Mesendoderm (in vitro differentiated cells): ENCODE measurements at regions not wholly inside any gene's neighbourhood (a gene's known extent, or its start where the extent isn't known, plus 50 kb on each side); places are given as distances from the start of the nearest gene placed in this dataset.
A peak's percentile ranks its signal among the peaks of the same experiment; 100 is the strongest.

Experiments
- DNase-seq: peaks from one replicate; pipeline ENCODE4 v3.0.0; 2013
- H2AK5ac ChIP-seq: 2 replicates; pipeline ENCODE4 v1.6.1; 2013; ENCODE audit warnings: low read length, inconsistent platforms
- H2BK120ac ChIP-seq: 2 replicates; pipeline ENCODE4 v1.6.1; 2013; ENCODE audit warnings: low read depth, mild to moderate bottlenecking, low read length, moderate library complexity, mixed read lengths
- H2BK15ac ChIP-seq: replicated peaks from 2 replicates; pipeline ENCODE4 v1.6.1; 2013; ENCODE audit warnings: low read depth, mild to moderate bottlenecking, moderate library complexity
- H2BK5ac ChIP-seq: 2 replicates; pipeline ENCODE4 v1.6.1; 2013; ENCODE audit warnings: low read length, inconsistent platforms
- H3K18ac ChIP-seq: 2 replicates; pipeline ENCODE4 v1.6.1; 2013; ENCODE audit warnings: mild to moderate bottlenecking, low read length, mixed read lengths
- H3K23ac ChIP-seq: one replicate; pipeline ENCODE4 v1.6.1; 2013; ENCODE audit warnings: low read length
- H3K27ac ChIP-seq: 2 replicates; pipeline ENCODE4 v1.5.1; 2013; ENCODE audit warnings: low read depth, mild to moderate bottlenecking, inconsistent platforms, low read length, moderate library complexity
- H3K27me3 ChIP-seq: 2 replicates; pipeline ENCODE4 v1.6.1; 2013; ENCODE audit warnings: low read length, control low read depth, mild to moderate bottlenecking, inconsistent platforms; ENCODE audit not compliant: insufficient read depth, poor library complexity
- H3K36me3 ChIP-seq: 2 replicates; pipeline ENCODE4 v1.6.1; 2013; ENCODE audit warnings: low read length, inconsistent platforms; ENCODE audit not compliant: control insufficient read depth, insufficient read depth
- H3K4ac ChIP-seq: one replicate; pipeline ENCODE4 v1.6.1; 2013; ENCODE audit warnings: low read depth, mild to moderate bottlenecking, low read length, moderate library complexity
- H3K4me1 ChIP-seq: 2 replicates; pipeline ENCODE4 v1.6.1; 2013; ENCODE audit warnings: low read depth, low read length, inconsistent platforms; ENCODE audit not compliant: control insufficient read depth
- H3K4me2 ChIP-seq: 2 replicates; pipeline ENCODE4 v1.6.1; 2013; ENCODE audit warnings: low read length
- H3K4me3 ChIP-seq: 2 replicates; pipeline ENCODE4 v1.5.1; 2013; ENCODE audit warnings: mild to moderate bottlenecking, low read length
- H3K56ac ChIP-seq: one replicate; pipeline ENCODE4 v1.6.1; 2013; ENCODE audit warnings: low read length
- H3K79me1 ChIP-seq: 2 replicates; pipeline ENCODE4 v1.6.1; 2013; ENCODE audit warnings: low read length, inconsistent platforms
- H3K79me2 ChIP-seq: 2 replicates; pipeline ENCODE4 v1.6.1; 2013; ENCODE audit warnings: mild to moderate bottlenecking, low read length; ENCODE audit not compliant: control insufficient read depth, insufficient read depth
- H3K9ac ChIP-seq: 2 replicates; pipeline ENCODE4 v1.6.1; 2013; ENCODE audit warnings: low read length, inconsistent platforms
- H4K5ac ChIP-seq: one replicate; pipeline ENCODE4 v1.6.1; 2013; ENCODE audit warnings: low read length
- H4K8ac ChIP-seq: one replicate; pipeline ENCODE4 v1.6.1; 2013; ENCODE audit warnings: low read depth, mild to moderate bottlenecking, control low read depth, low read length, moderate library complexity
- WGBS: extraction: QIAGEN DNeasy Blood & Tissue Kit; methylation state at CpG from one replicate; pipeline ENCODE4 v1.1.7; 2013; ENCODE audit warnings: low lambda C conversion rate, missing lambda C conversion rate; ENCODE audit not compliant: insufficient coverage; ENCODE audit errors: extremely low coverage; 5-methylcytosine and 5-hydroxymethylcytosine counted together

GRCh38 chr11:32188785-32189184, 97.9 kb downstream of the RCN1 start:
- no peak overlapping the region for H3K18ac ChIP-seq
- H4K8ac ChIP-seq, result no peak overlapping the region
- no peak for DNase-seq
- H3K23ac ChIP-seq, result no peak overlapping the region
- no peak overlapping the region for H3K27ac ChIP-seq
- H3K4me3 ChIP-seq, result no peak overlapping the region
- H3K4me2 ChIP-seq, result no peak overlapping the region
- H3K27me3 ChIP-seq, result no peaks in the 10 kb centered on the region
- H2BK15ac ChIP-seq, result no peak overlapping the region
- H3K79me1 ChIP-seq, result no peaks in the 10 kb centered on the region
- no peak overlapping the region for H2BK5ac ChIP-seq
- H3K56ac ChIP-seq, result no peak overlapping the region
- WGBS, result no CpG with 5 or more reads among the region's 4 CpGs
- no peaks in the 10 kb centered on the region for H3K79me2 ChIP-seq
- no peaks in the 10 kb centered on the region for H3K4me1 ChIP-seq
- no peak overlapping the region for H2BK120ac ChIP-seq
- no peak overlapping the region for H3K9ac ChIP-seq
- H2AK5ac ChIP-seq, result no peak overlapping the region
- H3K36me3 ChIP-seq, result no peaks in the 10 kb centered on the region
- no peak overlapping the region for H3K4ac ChIP-seq
- H4K5ac ChIP-seq, result no peak overlapping the region

- no CpG with 5 or more reads among the region's 1 CpG for WGBS
- Histone ChIP-seq H3K79me1 (no peaks in the 10 kb centered on the region), H3K4me2 (no peak overlapping the region), H3K36me3 (no peaks in the 10 kb centered on the region), H2AK5ac (no peak overlapping the region), H3K27me3 (no peaks in the 10 kb centered on the region), H2BK120ac (no peak overlapping the region), H3K56ac (no peak overlapping the region), H3K9ac (no peak overlapping the region), H2BK5ac (no peak overlapping the region), H3K4ac (no peak overlapping the region), H3K79me2 (no peaks in the 10 kb centered on the region), H3K27ac (no peak overlapping the region), H3K4me1 (no peaks in the 10 kb centered on the region), H4K5ac (no peak overlapping the region), H4K8ac (no peak overlapping the region), H3K4me3 (no peak overlapping the region), H2BK15ac (no peak overlapping the region), H3K18ac (no peak overlapping the region), H3K23ac (no peak overlapping the region)
- DNase-seq, result no peak
Observed at GRCh38 chr11:32196137-32196536, 105.3 kb downstream of the RCN1 start.

- no peak overlapping the region for H3K56ac ChIP-seq
- H2BK15ac ChIP-seq, result no peak overlapping the region
- no peak overlapping the region for H4K8ac ChIP-seq
- no peak overlapping the region for H2BK120ac ChIP-seq
- H3K79me2 ChIP-seq, result no peaks in the 10 kb centered on the region
- H3K4ac ChIP-seq, result no peak overlapping the region
- H4K5ac ChIP-seq, result no peak overlapping the region
- no peak overlapping the region for H3K9ac ChIP-seq
- no peak overlapping the region for H2BK5ac ChIP-seq
- no peak overlapping the region for H3K23ac ChIP-seq
- no peak overlapping the region for H3K4me3 ChIP-seq
- H3K36me3 ChIP-seq, result no peaks in the 10 kb centered on the region
- no peak overlapping the region for H2AK5ac ChIP-seq
- WGBS, result 100% methylated on average over 2 of the region's 2 CpGs
- H3K79me1 ChIP-seq, result no peaks in the 10 kb centered on the region
- H3K27ac ChIP-seq, result no peak overlapping the region
- DNase-seq, result peak; percentile 38
- no peaks in the 10 kb centered on the region for H3K27me3 ChIP-seq
- H3K4me1 ChIP-seq, result no peaks in the 10 kb centered on the region
- H3K18ac ChIP-seq, result no peak overlapping the region
- H3K4me2 ChIP-seq, result no peak overlapping the region
Observed at GRCh38 chr11:32198053-32198452, 107.2 kb downstream of the RCN1 start.

- Histone ChIP-seq H2BK5ac (no peak overlapping the region), H2AK5ac (no peak overlapping the region), H3K56ac (no peak overlapping the region), H3K4ac (no peak overlapping the region), H4K5ac (no peak overlapping the region), H3K4me3 (no peak overlapping the region), H3K79me1 (no peaks in the 10 kb centered on the region), H3K23ac (no peak overlapping the region), H3K36me3 (no peaks in the 10 kb centered on the region), H3K18ac (no peak overlapping the region), H2BK15ac (no peak overlapping the region), H3K27ac (no peak overlapping the region), H3K27me3 (no peaks in the 10 kb centered on the region), H2BK120ac (no peak overlapping the region), H4K8ac (no peak overlapping the region), H3K9ac (no peak overlapping the region), H3K79me2 (no peaks in the 10 kb centered on the region), H3K4me1 (no peaks in the 10 kb centered on the region), H3K4me2 (no peak overlapping the region)
- DNase-seq, result peak; percentile 40
- no CpG with 5 or more reads among the region's 19 CpGs for WGBS
Observed at GRCh38 chr11:32200136-32200847, 109.4 kb downstream of the RCN1 start.

GRCh38 chr11:32204751-32205150, 113.9 kb downstream of the RCN1 start:
- Histone ChIP-seq H2BK120ac (no peak overlapping the region), H4K8ac (no peak overlapping the region), H3K18ac (no peak overlapping the region), H3K79me1 (no peaks in the 10 kb centered on the region), H4K5ac (no peak overlapping the region), H3K4me1 (no peaks in the 10 kb centered on the region), H3K9ac (no peak overlapping the region), H2BK15ac (no peak overlapping the region), H2AK5ac (no peak overlapping the region), H3K56ac (no peak overlapping the region), H3K4me3 (no peak overlapping the region), H3K27ac (no peak overlapping the region), H3K27me3 (no peaks in the 10 kb centered on the region), H2BK5ac (no peak overlapping the region), H3K4me2 (no peak overlapping the region), H3K4ac (no peak overlapping the region), H3K36me3 (no peaks in the 10 kb centered on the region), H3K79me2 (no peaks in the 10 kb centered on the region), H3K23ac (no peak overlapping the region)
- no CpG with 5 or more reads among the region's 5 CpGs for WGBS
- no peak for DNase-seq

- Histone ChIP-seq H3K4me3 (no peak overlapping the region), H4K5ac (no peak overlapping the region), H3K36me3 (no peaks in the 10 kb centered on the region)
Observed at GRCh38 chr11:32210556-32210955, 119.7 kb downstream of the RCN1 start.

More at GRCh38 chr11:32210556-32210955, 119.7 kb downstream of the RCN1 start:
- no peaks in the 10 kb centered on the region for H3K27me3 ChIP-seq
- no peak overlapping the region for H4K8ac ChIP-seq
- no peak overlapping the region for H3K56ac ChIP-seq
- no peak overlapping the region for H2AK5ac ChIP-seq
- H3K27ac ChIP-seq, result no peak overlapping the region
- no peaks in the 10 kb centered on the region for H3K79me1 ChIP-seq
- no peak for DNase-seq
- H3K4ac ChIP-seq, result no peak overlapping the region
- no peaks in the 10 kb centered on the region for H3K79me2 ChIP-seq
- no peak overlapping the region for H2BK120ac ChIP-seq
- no peak overlapping the region for H2BK15ac ChIP-seq
- no peak overlapping the region for H3K23ac ChIP-seq
- WGBS, result no CpG with 5 or more reads among the region's 6 CpGs
- no peak overlapping the region for H2BK5ac ChIP-seq
- no peak overlapping the region for H3K4me2 ChIP-seq
- H3K4me1 ChIP-seq, result no peaks in the 10 kb centered on the region
- no peak overlapping the region for H3K9ac ChIP-seq
- H3K18ac ChIP-seq, result no peak overlapping the region
